ENCODE measurements at regions not wholly inside any gene's neighbourhood (a gene's known extent, or its start where the extent isn't known, plus 50 kb on each side); places are given as distances from the start of the nearest gene placed in this dataset.

- DNase-seq: no peak
Measured at GRCh38 chr12:115758183-115758582, 519.3 kb downstream of the MED13L start.

GRCh38 chr12:115756804-115757203 is 520.7 kb downstream of the MED13L start:
- DNase-seq: no peak

- no peak for DNase-seq
Measured at GRCh38 chr12:115756271-115756670, 521.2 kb downstream of the MED13L start.

- no peak for DNase-seq
Measured at GRCh38 chr12:115755725-115756085, 521.8 kb downstream of the MED13L start.

GRCh38 chr12:115755061-115755724 is 522.3 kb downstream of the MED13L start:
- DNase-seq: no peak

- peak; percentile 6 to 39 for DNase-seq
Measured at GRCh38 chr12:115752913-115753726, 524.4 kb downstream of the MED13L start.

GRCh38 chr12:115752156-115752555 is 525.3 kb downstream of the MED13L start:
- no peak for DNase-seq

GRCh38 chr12:115750340-115750739 is 527.2 kb downstream of the MED13L start:
- DNase-seq: no peak

GRCh38 chr12:115749071-115749841 is 528.2 kb downstream of the MED13L start:
- no peak for DNase-seq

- no peak for DNase-seq
Measured at GRCh38 chr12:115740586-115741155, 536.8 kb downstream of the MED13L start.

- no peak for DNase-seq
Measured at GRCh38 chr12:115737895-115738294, 539.6 kb downstream of the MED13L start.

- DNase-seq: no peak
Measured at GRCh38 chr12:115736360-115736759, 541.1 kb downstream of the MED13L start.

- DNase-seq: no peak
Measured at GRCh38 chr12:115730975-115731541, 546.4 kb downstream of the MED13L start.

GRCh38 chr12:115726691-115727090 is 550.8 kb downstream of the MED13L start:
- DNase-seq: no peak

- DNase-seq: no peak
Measured at GRCh38 chr12:115722181-115722580, 555.3 kb downstream of the MED13L start.

GRCh38 chr12:115716551-115716950 is 560.9 kb downstream of the MED13L start:
- DNase-seq: no peak

GRCh38 chr12:115712676-115713075 is 564.8 kb downstream of the MED13L start:
- no peak for DNase-seq

GRCh38 chr12:115710104-115710564 is 567.4 kb downstream of the MED13L start:
- DNase-seq: no peak

GRCh38 chr12:115709540-115710011 is 567.9 kb downstream of the MED13L start:
- DNase-seq: no peak

GRCh38 chr12:115708801-115709200 is 568.7 kb downstream of the MED13L start:
- no peak for DNase-seq

GRCh38 chr12:115700896-115701465 is 576.5 kb downstream of the MED13L start:
- DNase-seq: no peak

GRCh38 chr12:115700081-115700480 is 577.4 kb downstream of the MED13L start:
- no peak for DNase-seq
